Activated T-helper 1 cell treated with anti-CD3 and anti-CD28 coated beads, Interleukin-12 subunit alpha, Interleukin-12 subunit beta, Interleukin-2, Interleukin-4 antibody, amounts not matched to agents 30 ng/mL and 10 ng/mL and 1 ng/mL, durations not matched to agents 14 hours and 24 hours and 36 hours (primary cell): ENCODE measurements at regions not wholly inside any gene's neighbourhood (a gene's known extent, or its start where the extent isn't known, plus 50 kb on each side); places are given as distances from the start of the nearest gene placed in this dataset.
"Not testable (repeated sequence)": the region's sequence is repeated elsewhere in the genome, so short reads cannot be mapped to it uniquely, and the experiment has no call there.

Source experiments
- DNase-seq: peaks from one replicate; pipeline ENCODE4 v3.0.0; 2021; ENCODE audit warnings: low spot score
- H3K27ac Mint-ChIP-seq: one replicate; pipeline ENCODE4 v1.8.0; 2021; ENCODE audit warnings: mild to moderate bottlenecking, mixed read lengths
- H3K27me3 Mint-ChIP-seq: one replicate; pipeline ENCODE4 v1.8.0; 2022; ENCODE audit warnings: mild to moderate bottlenecking, moderate library complexity, mixed read lengths; ENCODE audit not compliant: insufficient read depth
- H3K36me3 Mint-ChIP-seq: one replicate; pipeline ENCODE4 v1.8.0; 2021; ENCODE audit warnings: low read depth, mixed read lengths
- H3K4me1 Mint-ChIP-seq: one replicate; pipeline ENCODE4 v1.8.0; 2021; ENCODE audit warnings: low read depth, mixed read lengths
- H3K4me3 Mint-ChIP-seq: one replicate; pipeline ENCODE4 v1.8.0; 2021; ENCODE audit warnings: mild to moderate bottlenecking, moderate library complexity, mixed read lengths
- H3K9me3 Mint-ChIP-seq: one replicate; pipeline ENCODE4 v1.8.0; 2021; ENCODE audit warnings: mixed read lengths
- intact Hi-C: fragments of 100-400 bp; cut with micrococcal nuclease; formaldehyde crosslinking; loops from one replicate; pipeline ENCODE4 v1.15.1; 2024

GRCh38 chr7:48841739-48842138 lies 82.6 kb upstream of the CDC14C start:
- Mint-ChIP-seq H3K4me3 (no peak overlapping the region), H3K27ac (no peak overlapping the region), H3K36me3 (no peaks in the 10 kb centered on the region), H3K27me3 (no peaks in the 10 kb centered on the region), H3K4me1 (no peaks in the 10 kb centered on the region), H3K9me3 (peaks cover 4% of the 10 kb centered on the region)
- intact Hi-C loops: no loop called here
- no peak for DNase-seq

- peaks cover 4% of the 10 kb centered on the region for H3K9me3 Mint-ChIP-seq
- no peak overlapping the region for H3K4me3 Mint-ChIP-seq
- H3K27me3 Mint-ChIP-seq: peaks cover 2% of the 10 kb centered on the region
- no peak for DNase-seq
- no peaks in the 10 kb centered on the region for H3K4me1 Mint-ChIP-seq
- intact Hi-C loops: no loop called here
- no peaks in the 10 kb centered on the region for H3K36me3 Mint-ChIP-seq
- H3K27ac Mint-ChIP-seq: no peak overlapping the region
Measured at GRCh38 chr7:48847917-48848316, 76.4 kb upstream of the CDC14C start.

GRCh38 chr7:48860447-48860846 lies 63.9 kb upstream of the CDC14C start:
- H3K9me3 Mint-ChIP-seq: peaks cover 24% of the 10 kb centered on the region
- H3K27ac Mint-ChIP-seq, H3K4me3 Mint-ChIP-seq, intact Hi-C loops, DNase-seq, H3K27me3 Mint-ChIP-seq, H3K4me1 Mint-ChIP-seq, H3K36me3 Mint-ChIP-seq: not testable (repeated sequence)

- Mint-ChIP-seq H3K9me3 (no peaks in the 10 kb centered on the region), H3K27me3 (no peaks in the 10 kb centered on the region), H3K36me3 (no peaks in the 10 kb centered on the region), H3K27ac (no peak overlapping the region), H3K4me3 (no peak overlapping the region), H3K4me1 (no peaks in the 10 kb centered on the region)
- no peak for DNase-seq
- intact Hi-C loops: no loop called here
Measured at GRCh38 chr7:48868916-48869315, 55.4 kb upstream of the CDC14C start.

- H3K27me3 Mint-ChIP-seq: no peaks in the 10 kb centered on the region
- intact Hi-C loops: loop anchor here (10.0 kb wide), 1 partner anchor 448 kb away; no protein-coding TSS in a partner anchor
- H3K4me1 Mint-ChIP-seq: no peaks in the 10 kb centered on the region
Measured at GRCh38 chr7:48872548-48872947, 51.8 kb upstream of the CDC14C start.

More at GRCh38 chr7:48872548-48872947, 51.8 kb upstream of the CDC14C start:
- H3K4me3 Mint-ChIP-seq: no peak overlapping the region
- H3K9me3 Mint-ChIP-seq: no peaks in the 10 kb centered on the region
- H3K27ac Mint-ChIP-seq: no peak overlapping the region
- DNase-seq: no peak
- H3K36me3 Mint-ChIP-seq: no peaks in the 10 kb centered on the region
